ENCODE measurements at regions not wholly inside any gene's neighbourhood (a gene's known extent, or its start where the extent isn't known, plus 50 kb on each side); places are given as distances from the start of the nearest gene placed in this dataset.

DNA sequence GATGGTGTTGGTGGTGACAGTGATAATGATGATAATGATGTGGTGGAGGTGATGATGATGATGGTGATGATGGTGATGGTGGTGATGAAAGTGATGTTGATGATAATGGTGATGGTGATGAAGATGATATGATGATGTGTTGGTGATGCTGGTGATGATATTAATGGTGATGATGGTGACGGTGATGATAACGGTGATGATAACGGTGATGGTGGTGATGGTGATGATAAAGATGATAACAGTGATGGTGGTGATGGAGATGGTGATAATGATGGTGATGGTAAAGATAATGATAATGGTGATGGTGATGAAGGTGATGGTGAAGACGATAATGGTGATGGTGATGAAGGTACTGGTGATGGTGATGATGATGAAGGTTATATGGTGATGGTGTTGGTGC is 76.6 kb downstream of the UNCX start:
- TF ChIP-seq ZC3H10 (CRISPR knock-in tag; IDR thresholded peaks at IDR 0.05) (no peak), ZFP3 (CRISPR knock-in tag; IDR thresholded peaks at IDR 0.05) (no peak), ARNTL (CRISPR knock-in tag; IDR thresholded peaks at IDR 0.05; ENCODE audit: borderline replicate concordance, low read depth) (no peak), ZFP30 (CRISPR knock-in tag; IDR thresholded peaks at IDR 0.05) (no peak), ESRRG (CRISPR knock-in tag; IDR thresholded peaks at IDR 0.05) (no peak), TOX (CRISPR knock-in tag; IDR thresholded peaks at IDR 0.05; ENCODE audit: borderline replicate concordance) (no peak)
- TF ChIP-seq, protein P1, sequence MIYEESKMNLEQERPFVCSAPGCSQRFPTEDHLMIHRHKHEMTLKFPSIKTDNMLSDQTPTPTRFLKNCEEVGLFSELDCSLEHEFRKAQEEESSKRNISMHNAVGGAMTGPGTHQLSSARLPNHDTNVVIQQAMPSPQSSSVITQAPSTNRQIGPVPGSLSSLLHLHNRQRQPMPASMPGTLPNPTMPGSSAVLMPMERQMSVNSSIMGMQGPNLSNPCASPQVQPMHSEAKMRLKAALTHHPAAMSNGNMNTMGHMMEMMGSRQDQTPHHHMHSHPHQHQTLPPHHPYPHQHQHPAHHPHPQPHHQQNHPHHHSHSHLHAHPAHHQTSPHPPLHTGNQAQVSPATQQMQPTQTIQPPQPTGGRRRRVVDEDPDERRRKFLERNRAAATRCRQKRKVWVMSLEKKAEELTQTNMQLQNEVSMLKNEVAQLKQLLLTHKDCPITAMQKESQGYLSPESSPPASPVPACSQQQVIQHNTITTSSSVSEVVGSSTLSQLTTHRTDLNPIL (CRISPR knock-in tag; IDR thresholded peaks at IDR 0.05; ENCODE audit: low read depth) = no peak
- TF ChIP-seq, protein P2, sequence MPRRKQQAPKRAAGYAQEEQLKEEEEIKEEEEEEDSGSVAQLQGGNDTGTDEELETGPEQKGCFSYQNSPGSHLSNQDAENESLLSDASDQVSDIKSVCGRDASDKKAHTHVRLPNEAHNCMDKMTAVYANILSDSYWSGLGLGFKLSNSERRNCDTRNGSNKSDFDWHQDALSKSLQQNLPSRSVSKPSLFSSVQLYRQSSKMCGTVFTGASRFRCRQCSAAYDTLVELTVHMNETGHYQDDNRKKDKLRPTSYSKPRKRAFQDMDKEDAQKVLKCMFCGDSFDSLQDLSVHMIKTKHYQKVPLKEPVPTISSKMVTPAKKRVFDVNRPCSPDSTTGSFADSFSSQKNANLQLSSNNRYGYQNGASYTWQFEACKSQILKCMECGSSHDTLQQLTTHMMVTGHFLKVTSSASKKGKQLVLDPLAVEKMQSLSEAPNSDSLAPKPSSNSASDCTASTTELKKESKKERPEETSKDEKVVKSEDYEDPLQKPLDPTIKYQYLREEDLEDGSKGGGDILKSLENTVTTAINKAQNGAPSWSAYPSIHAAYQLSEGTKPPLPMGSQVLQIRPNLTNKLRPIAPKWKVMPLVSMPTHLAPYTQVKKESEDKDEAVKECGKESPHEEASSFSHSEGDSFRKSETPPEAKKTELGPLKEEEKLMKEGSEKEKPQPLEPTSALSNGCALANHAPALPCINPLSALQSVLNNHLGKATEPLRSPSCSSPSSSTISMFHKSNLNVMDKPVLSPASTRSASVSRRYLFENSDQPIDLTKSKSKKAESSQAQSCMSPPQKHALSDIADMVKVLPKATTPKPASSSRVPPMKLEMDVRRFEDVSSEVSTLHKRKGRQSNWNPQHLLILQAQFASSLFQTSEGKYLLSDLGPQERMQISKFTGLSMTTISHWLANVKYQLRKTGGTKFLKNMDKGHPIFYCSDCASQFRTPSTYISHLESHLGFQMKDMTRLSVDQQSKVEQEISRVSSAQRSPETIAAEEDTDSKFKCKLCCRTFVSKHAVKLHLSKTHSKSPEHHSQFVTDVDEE (CRISPR knock-in tag; IDR thresholded peaks at IDR 0.05) = no peak

Data from SK-N-SH treated with all-trans-retinoic acid at 6 μM for 48 hours (cell line).